Lower leg skin (tissue), 3 donors: ENCODE measurements at regions not wholly inside any gene's neighbourhood (a gene's known extent, or its start where the extent isn't known, plus 50 kb on each side); places are given as distances from the start of the nearest gene placed in this dataset.

ENCODE experiments used
- POLR2A ChIP-seq, 2 donors: fragments of 450-650 bp; IDR thresholded peaks; one replicate each; pipeline ENCODE4 v1.6.1; 2016 to 2017; ENCODE audit warnings: antibody characterized with exemption in 2 of 2, mild to moderate bottlenecking in 1 of 2, moderate library complexity in 1 of 2
- TF ChIP-seq, protein P1 (sequence below), 3 donors: fragments of 450-650 bp; IDR thresholded peaks; one replicate each; pipeline ENCODE4 v1.5.1; 2016; ENCODE audit warnings: antibody characterized with exemption in 3 of 3, mild to moderate bottlenecking in 3 of 3, moderate library complexity in 2 of 3

DNA sequence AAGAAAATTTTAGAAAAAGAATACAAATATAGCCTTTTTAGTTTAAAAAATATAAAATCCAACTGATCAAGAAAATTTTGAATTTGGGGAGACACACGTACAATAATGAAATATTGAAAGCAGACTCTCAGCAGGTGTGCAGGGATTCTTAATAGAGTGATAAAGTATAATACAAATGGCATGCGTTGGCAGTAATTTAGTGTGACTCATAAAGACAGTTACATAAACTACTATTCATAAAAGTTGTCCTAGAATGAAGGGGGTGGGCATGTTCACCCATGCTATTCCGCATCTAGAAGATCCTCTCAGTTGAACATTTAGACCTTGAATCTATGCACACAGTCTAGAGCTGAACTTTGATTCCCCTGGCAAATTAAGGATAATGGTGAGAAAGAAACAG is 200.4 kb upstream of the AVPR1A start:
- TF ChIP-seq, protein P1, sequence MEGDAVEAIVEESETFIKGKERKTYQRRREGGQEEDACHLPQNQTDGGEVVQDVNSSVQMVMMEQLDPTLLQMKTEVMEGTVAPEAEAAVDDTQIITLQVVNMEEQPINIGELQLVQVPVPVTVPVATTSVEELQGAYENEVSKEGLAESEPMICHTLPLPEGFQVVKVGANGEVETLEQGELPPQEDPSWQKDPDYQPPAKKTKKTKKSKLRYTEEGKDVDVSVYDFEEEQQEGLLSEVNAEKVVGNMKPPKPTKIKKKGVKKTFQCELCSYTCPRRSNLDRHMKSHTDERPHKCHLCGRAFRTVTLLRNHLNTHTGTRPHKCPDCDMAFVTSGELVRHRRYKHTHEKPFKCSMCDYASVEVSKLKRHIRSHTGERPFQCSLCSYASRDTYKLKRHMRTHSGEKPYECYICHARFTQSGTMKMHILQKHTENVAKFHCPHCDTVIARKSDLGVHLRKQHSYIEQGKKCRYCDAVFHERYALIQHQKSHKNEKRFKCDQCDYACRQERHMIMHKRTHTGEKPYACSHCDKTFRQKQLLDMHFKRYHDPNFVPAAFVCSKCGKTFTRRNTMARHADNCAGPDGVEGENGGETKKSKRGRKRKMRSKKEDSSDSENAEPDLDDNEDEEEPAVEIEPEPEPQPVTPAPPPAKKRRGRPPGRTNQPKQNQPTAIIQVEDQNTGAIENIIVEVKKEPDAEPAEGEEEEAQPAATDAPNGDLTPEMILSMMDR (IDR thresholded peaks at IDR 0.05) = no peak
- no peak for TF ChIP-seq POLR2A (IDR thresholded peaks at IDR 0.05)
